OCI-LY7 (cell line): ENCODE measurements at regions not wholly inside any gene's neighbourhood (a gene's known extent, or its start where the extent isn't known, plus 50 kb on each side); places are given as distances from the start of the nearest gene placed in this dataset.

Experiments used
- CTCF ChIP-seq: fragments of 200-600 bp; sonication (generic); conservative IDR thresholded peaks from 2 replicates; pipeline ENCODE4 v1.5.1; 2014; ENCODE audit warnings: mild to moderate bottlenecking, antibody characterized with exemption, low read length, moderate library complexity, mixed read lengths
- EZH2phosphoT487 ChIP-seq: fragments of 200-600 bp; sonication (generic); IDR thresholded peaks from 2 replicates; pipeline ENCODE4 v1.6.1; 2018; ENCODE audit warnings: low read depth, borderline replicate concordance, mild to moderate bottlenecking, mixed run types, antibody characterized with exemption, low read length, moderate library complexity, mixed read lengths

GRCh38 chr7:34331102-34331501 lies 326.9 kb upstream of the NPSR1 start:
- TF ChIP-seq CTCF (no peak), EZH2phosphoT487 (no peak)
